ENCODE measurements at regions not wholly inside any gene's neighbourhood (a gene's known extent, or its start where the extent isn't known, plus 50 kb on each side); places are given as distances from the start of the nearest gene placed in this dataset.

DNA sequence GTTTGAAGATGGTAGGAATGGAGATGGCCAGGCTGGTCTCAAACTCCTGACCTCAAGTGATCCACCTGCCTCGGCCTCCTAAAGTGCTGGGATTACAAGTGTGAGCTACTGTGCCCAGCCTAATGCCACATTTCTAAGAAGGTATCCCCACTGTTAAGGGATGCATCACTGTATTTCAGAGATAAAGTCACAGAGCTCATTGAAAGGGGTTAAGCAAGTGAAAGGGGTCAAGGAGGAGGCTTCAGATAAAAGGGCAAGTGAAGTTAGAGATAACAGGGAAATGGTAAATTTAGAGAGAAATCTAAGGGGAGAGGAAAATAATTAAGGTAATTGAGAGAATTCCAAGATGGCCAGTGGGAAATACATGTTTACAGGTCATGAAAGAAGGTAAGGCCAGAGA, 93.0 kb upstream of the SP4 start:
- no peak for TF ChIP-seq CTCF (IDR thresholded peaks at IDR 0.05)
- no peak for TF ChIP-seq POLR2A (IDR thresholded peaks at IDR 0.05)
